B cell (primary cell): ENCODE measurements at regions not wholly inside any gene's neighbourhood (a gene's known extent, or its start where the extent isn't known, plus 50 kb on each side); places are given as distances from the start of the nearest gene placed in this dataset.

Experiments used
- CTCF ChIP-seq: fragments of 200-600 bp; IDR thresholded peaks from one replicate; pipeline ENCODE4 v1.8.0; 2022; ENCODE audit warnings: antibody characterized with exemption, mild to moderate bottlenecking
- EZH2 ChIP-seq: IDR thresholded peaks from 2 replicates; pipeline ENCODE4 v1.6.1; 2012; ENCODE audit warnings: borderline replicate concordance, low read depth, mild to moderate bottlenecking, moderate library complexity, low read length; ENCODE audit not compliant: insufficient read depth, poor library complexity, severe bottlenecking

GRCh38 chr16:52816993-52817392 is 235.7 kb downstream of the CHD9NB start:
- TF ChIP-seq CTCF: no peak
- no peak for TF ChIP-seq EZH2
